Ascending aorta (tissue), 2 donors: ENCODE measurements at regions not wholly inside any gene's neighbourhood (a gene's known extent, or its start where the extent isn't known, plus 50 kb on each side); places are given as distances from the start of the nearest gene placed in this dataset.

Experiments used
- DNase-seq, 2 donors: peaks; one replicate each; pipeline ENCODE4 v3.0.0-alpha.2; 2019; ENCODE audit warnings: low spot score in 2 of 2
- H3K27ac ChIP-seq, 2 donors: fragments of 200-600 bp; sonication (generic); one replicate each; pipeline ENCODE4 v1.5.1; 2016 to 2017; ENCODE audit warnings: mild to moderate bottlenecking in 1 of 2
- H3K27me3 ChIP-seq: fragments of 200-600 bp; sonication (generic); one replicate; pipeline ENCODE4 v1.5.1; 2017
- H3K36me3 ChIP-seq, 2 donors: fragments of 200-600 bp; sonication (generic); one replicate each; pipeline ENCODE4 v1.5.1; 2016
- H3K4me1 ChIP-seq, 2 donors: fragments of 200-600 bp; sonication (generic); one replicate each; pipeline ENCODE4 v1.5.1; 2016 to 2017; ENCODE audit warnings: mild to moderate bottlenecking in 1 of 2
- H3K4me3 ChIP-seq, 2 donors: fragments of 200-600 bp; sonication (generic); one replicate each; pipeline ENCODE4 v1.5.1; 2016 to 2017; ENCODE audit warnings: mild to moderate bottlenecking in 1 of 2
- H3K9me3 ChIP-seq, 2 donors: fragments of 200-600 bp; sonication (generic); one replicate each; pipeline ENCODE4 v1.5.1; 2016
- CTCF ChIP-seq, 3 experiments: fragments of 200-600 bp in 2 of 3; fragments of 450-650 bp in 1 of 3; sonication (generic) in 2 of 3; IDR thresholded peaks; one replicate each; pipeline ENCODE4 v1.5.1; 2016 to 2019; ENCODE audit warnings: antibody characterized with exemption in 3 of 3, mild to moderate bottlenecking in 1 of 3, moderate library complexity in 1 of 3
- intact Hi-C: fragments of 100-400 bp; cut with DNase I; formaldehyde crosslinking; loops from one replicate; pipeline ENCODE4 v1.15.1; 2023

GRCh38 chr5:115736004-115736689 is 80.3 kb downstream of the CDO1 start:
- H3K4me3 ChIP-seq, result no peak overlapping the region
- no peaks in the 10 kb centered on the region for H3K36me3 ChIP-seq
- H3K4me1 ChIP-seq, result peaks cover 0 to 3% of the 10 kb centered on the region in 2 donors
- intact Hi-C loops, result loop anchor here (2.0 kb wide), 2 partner anchors 15 to 49 kb away; no protein-coding TSS in a partner anchor
- H3K27ac ChIP-seq, result peak overlapping the region; percentile 32 to 42
- no peak for TF ChIP-seq CTCF (IDR thresholded peaks at IDR 0.05)
- no peak for DNase-seq
- peaks cover 0 to 4% of the 10 kb centered on the region in 2 donors for H3K9me3 ChIP-seq
- no peaks in the 10 kb centered on the region for H3K27me3 ChIP-seq

- H3K27me3 ChIP-seq, result no peaks in the 10 kb centered on the region
- H3K4me1 ChIP-seq, result peaks cover 0 to 3% of the 10 kb centered on the region in 2 donors
- H3K4me3 ChIP-seq, result no peak overlapping the region
- TF ChIP-seq CTCF (IDR thresholded peaks at IDR 0.05), result no peak
- DNase-seq, result no peak
- H3K36me3 ChIP-seq, result no peaks in the 10 kb centered on the region
- no peaks in the 10 kb centered on the region for H3K9me3 ChIP-seq
- intact Hi-C loops, result no loop called here
- H3K27ac ChIP-seq, result peak overlapping the region; percentile 32 to 42
Measured at GRCh38 chr5:115735108-115735998, 81.1 kb downstream of the CDO1 start.

- H3K36me3 ChIP-seq, result no peaks in the 10 kb centered on the region
- no peaks in the 10 kb centered on the region for H3K27me3 ChIP-seq
- H3K9me3 ChIP-seq, result no peaks in the 10 kb centered on the region
- DNase-seq, result no peak
- no peak overlapping the region for H3K4me3 ChIP-seq
- peaks cover 0 to 3% of the 10 kb centered on the region in 2 donors for H3K4me1 ChIP-seq
- TF ChIP-seq CTCF (IDR thresholded peaks at IDR 0.05), result no peak
- no peak overlapping the region for H3K27ac ChIP-seq
- intact Hi-C loops, result no loop called here
Measured at GRCh38 chr5:115733607-115734006, 82.9 kb downstream of the CDO1 start.

- no peak for DNase-seq
- Histone ChIP-seq H3K9me3 (no peaks in the 10 kb centered on the region), H3K27me3 (no peaks in the 10 kb centered on the region), H3K36me3 (no peaks in the 10 kb centered on the region), H3K27ac (no peak overlapping the region), H3K4me1 (peaks cover 0 to 3% of the 10 kb centered on the region in 2 donors), H3K4me3 (no peak overlapping the region)
- TF ChIP-seq CTCF (IDR thresholded peaks at IDR 0.05), result no peak
- intact Hi-C loops, result no loop called here
Measured at GRCh38 chr5:115732026-115732425, 84.4 kb downstream of the CDO1 start.

- peaks cover 3 to 14% of the 10 kb centered on the region in 2 donors for H3K4me1 ChIP-seq
- no peaks in the 10 kb centered on the region for H3K36me3 ChIP-seq
- no peaks in the 10 kb centered on the region for H3K9me3 ChIP-seq
- no peak overlapping the region for H3K4me3 ChIP-seq
- intact Hi-C loops, result no loop called here
- TF ChIP-seq CTCF (IDR thresholded peaks at IDR 0.05), result no peak
- H3K27me3 ChIP-seq, result no peaks in the 10 kb centered on the region
- no peak for DNase-seq
- H3K27ac ChIP-seq, result no peak overlapping the region
Measured at GRCh38 chr5:115725522-115725921, 90.9 kb downstream of the CDO1 start.
